Spleen (tissue), 7 donors: ENCODE measurements at regions not wholly inside any gene's neighbourhood (a gene's known extent, or its start where the extent isn't known, plus 50 kb on each side); places are given as distances from the start of the nearest gene placed in this dataset.

ENCODE experiments used
- POLR2A ChIP-seq, 3 donors: fragments of 450-650 bp; IDR thresholded peaks; one replicate each; pipeline ENCODE4 v1.5.1; 2017; ENCODE audit warnings: antibody characterized with exemption in 3 of 3, mild to moderate bottlenecking in 1 of 3
- POLR2AphosphoS5 ChIP-seq, 3 donors: sonication (generic); formaldehyde crosslinking; IDR thresholded peaks; one replicate each; pipeline ENCODE4 v1.5.1; 2017; ENCODE audit warnings: antibody characterized with exemption in 3 of 3
- TF ChIP-seq, protein P1 (sequence below), 11 experiments: fragments of 200-600 bp in 7 of 11; fragments of 450-650 bp in 4 of 11; sonication (generic) in 4 of 11; IDR thresholded peaks in 8 of 11; conservative IDR thresholded peaks in 3 of 11; 1 replicate in 7 of 11; 2 replicates in 4 of 11; pipeline versions ENCODE4 v1.4.0 to v1.8.0; 2016 to 2021; ENCODE audit warnings: antibody characterized with exemption in 11 of 11, inconsistent platforms in 4 of 11, mild to moderate bottlenecking in 1 of 11
- donor health status: DM: no; HTN: no; CAD: no; lungs with moderate emphysema.
- donor health status: DM: no; HTN: no; CAD: no.
- donor health status: DM: no; HTN: no; CAD: no.

DNA sequence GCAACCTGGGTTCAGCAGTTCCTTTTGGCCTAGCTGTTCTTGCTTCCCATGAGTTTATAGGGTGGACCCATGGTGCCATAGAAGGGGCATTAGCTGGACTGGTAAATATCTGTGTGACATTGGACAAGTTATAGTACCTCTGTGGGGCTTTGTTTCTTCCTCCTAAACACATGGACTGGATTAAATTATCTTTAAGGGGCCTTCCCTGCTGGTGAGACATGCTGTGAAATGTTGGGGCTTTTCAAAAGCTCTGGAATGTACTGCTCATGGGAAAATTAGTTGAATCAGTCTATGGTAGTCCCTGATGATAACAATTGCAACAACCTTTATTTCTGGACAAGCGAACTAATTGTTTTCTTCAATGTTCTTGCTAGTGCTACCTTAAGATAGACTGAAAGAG is 276.2 kb downstream of the BLID start:
- TF ChIP-seq, protein P1, sequence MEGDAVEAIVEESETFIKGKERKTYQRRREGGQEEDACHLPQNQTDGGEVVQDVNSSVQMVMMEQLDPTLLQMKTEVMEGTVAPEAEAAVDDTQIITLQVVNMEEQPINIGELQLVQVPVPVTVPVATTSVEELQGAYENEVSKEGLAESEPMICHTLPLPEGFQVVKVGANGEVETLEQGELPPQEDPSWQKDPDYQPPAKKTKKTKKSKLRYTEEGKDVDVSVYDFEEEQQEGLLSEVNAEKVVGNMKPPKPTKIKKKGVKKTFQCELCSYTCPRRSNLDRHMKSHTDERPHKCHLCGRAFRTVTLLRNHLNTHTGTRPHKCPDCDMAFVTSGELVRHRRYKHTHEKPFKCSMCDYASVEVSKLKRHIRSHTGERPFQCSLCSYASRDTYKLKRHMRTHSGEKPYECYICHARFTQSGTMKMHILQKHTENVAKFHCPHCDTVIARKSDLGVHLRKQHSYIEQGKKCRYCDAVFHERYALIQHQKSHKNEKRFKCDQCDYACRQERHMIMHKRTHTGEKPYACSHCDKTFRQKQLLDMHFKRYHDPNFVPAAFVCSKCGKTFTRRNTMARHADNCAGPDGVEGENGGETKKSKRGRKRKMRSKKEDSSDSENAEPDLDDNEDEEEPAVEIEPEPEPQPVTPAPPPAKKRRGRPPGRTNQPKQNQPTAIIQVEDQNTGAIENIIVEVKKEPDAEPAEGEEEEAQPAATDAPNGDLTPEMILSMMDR (IDR thresholded peaks at IDR 0.05 in 8 of 11, conservative IDR thresholded peaks at IDR 0.05 in 3 of 11) = no peak
- TF ChIP-seq POLR2AphosphoS5 (IDR thresholded peaks at IDR 0.05) (no peak), POLR2A (IDR thresholded peaks at IDR 0.05) (no peak)
